Brain microvascular endothelial cell (primary cell): ENCODE measurements at regions not wholly inside any gene's neighbourhood (a gene's known extent, or its start where the extent isn't known, plus 50 kb on each side); places are given as distances from the start of the nearest gene placed in this dataset.
"Not testable (repeated sequence)": the region's sequence is repeated elsewhere in the genome, so short reads cannot be mapped to it uniquely, and the experiment has no call there.

Experiments used
- DNase-seq: peaks from one replicate; pipeline ENCODE4 v3.0.0-alpha.2; 2020
- H3K27ac ChIP-seq: fragments of 250-450 bp; sonication (Bioruptor Pico); 2 replicates; pipeline ENCODE4 v1.5.1; 2020; ENCODE audit warnings: mild to moderate bottlenecking, moderate library complexity
- H3K27me3 ChIP-seq: fragments of 250-450 bp; sonication (Bioruptor Pico); replicated peaks from 2 replicates; pipeline ENCODE4 v1.5.1; 2020; ENCODE audit warnings: mild to moderate bottlenecking
- H3K36me3 ChIP-seq: fragments of 250-450 bp; sonication (Bioruptor Pico); replicated peaks from 2 replicates; pipeline ENCODE4 v1.5.1; 2020; ENCODE audit warnings: mild to moderate bottlenecking
- H3K4me3 ChIP-seq: 2 replicates; pipeline ENCODE4 v1.5.1; 2011; ENCODE audit warnings: low read depth, mild to moderate bottlenecking, control low read depth, low read length, moderate library complexity
- in situ Hi-C: cut with HindIII; loops from 2 replicates; pipeline ENCODE4 v1.10.0; 2017; ENCODE audit warnings: low sequenced_read_pairs, low pct_ligation_motif_present
- TF ChIP-seq, protein P1 (sequence below): IDR thresholded peaks from 2 replicates; pipeline ENCODE4 v1.5.1; 2011; ENCODE audit warnings: low read depth, mild to moderate bottlenecking, moderate library complexity, low read length, control low read depth, inconsistent platforms; ENCODE audit errors: missing control alignments

- TF ChIP-seq, protein P1, sequence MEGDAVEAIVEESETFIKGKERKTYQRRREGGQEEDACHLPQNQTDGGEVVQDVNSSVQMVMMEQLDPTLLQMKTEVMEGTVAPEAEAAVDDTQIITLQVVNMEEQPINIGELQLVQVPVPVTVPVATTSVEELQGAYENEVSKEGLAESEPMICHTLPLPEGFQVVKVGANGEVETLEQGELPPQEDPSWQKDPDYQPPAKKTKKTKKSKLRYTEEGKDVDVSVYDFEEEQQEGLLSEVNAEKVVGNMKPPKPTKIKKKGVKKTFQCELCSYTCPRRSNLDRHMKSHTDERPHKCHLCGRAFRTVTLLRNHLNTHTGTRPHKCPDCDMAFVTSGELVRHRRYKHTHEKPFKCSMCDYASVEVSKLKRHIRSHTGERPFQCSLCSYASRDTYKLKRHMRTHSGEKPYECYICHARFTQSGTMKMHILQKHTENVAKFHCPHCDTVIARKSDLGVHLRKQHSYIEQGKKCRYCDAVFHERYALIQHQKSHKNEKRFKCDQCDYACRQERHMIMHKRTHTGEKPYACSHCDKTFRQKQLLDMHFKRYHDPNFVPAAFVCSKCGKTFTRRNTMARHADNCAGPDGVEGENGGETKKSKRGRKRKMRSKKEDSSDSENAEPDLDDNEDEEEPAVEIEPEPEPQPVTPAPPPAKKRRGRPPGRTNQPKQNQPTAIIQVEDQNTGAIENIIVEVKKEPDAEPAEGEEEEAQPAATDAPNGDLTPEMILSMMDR = no peak
- DNase-seq = no peak
- Histone ChIP-seq H3K27me3 (no peaks in the 10 kb centered on the region), H3K36me3 (no peaks in the 10 kb centered on the region), H3K27ac (no peak overlapping the region), H3K4me3 (no peak overlapping the region)
- in situ Hi-C loops = no loop called here
Measured at GRCh38 chr11:134844838-134845237, 432.8 kb upstream of the B3GAT1 start.

DNA sequence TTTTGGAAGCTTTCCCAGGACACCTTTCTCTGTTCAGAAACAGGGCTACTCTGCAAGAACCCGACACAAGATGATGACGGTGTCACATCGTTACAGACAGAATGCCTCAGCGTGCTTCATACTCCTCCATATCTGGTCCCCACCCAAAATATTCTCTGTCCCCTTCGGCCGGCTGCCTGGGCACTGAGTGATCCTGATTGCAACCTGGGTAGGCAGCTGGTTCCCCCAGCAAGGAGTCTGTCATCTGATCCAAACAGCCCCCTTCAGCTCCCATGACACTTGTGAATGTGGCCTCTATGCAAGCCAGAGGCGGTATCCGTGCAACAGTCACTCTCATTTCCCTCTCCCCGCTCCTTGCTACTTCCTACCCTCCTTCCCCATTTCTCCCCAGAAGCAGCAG, 431.7 kb upstream of the B3GAT1 start:
- TF ChIP-seq, protein P1 = no peak
- Histone ChIP-seq H3K4me3 (no peak overlapping the region), H3K27me3 (no peaks in the 10 kb centered on the region), H3K36me3 (no peaks in the 10 kb centered on the region), H3K27ac (no peak overlapping the region)
- DNase-seq = no peak
- in situ Hi-C loops = no loop called here

DNA sequence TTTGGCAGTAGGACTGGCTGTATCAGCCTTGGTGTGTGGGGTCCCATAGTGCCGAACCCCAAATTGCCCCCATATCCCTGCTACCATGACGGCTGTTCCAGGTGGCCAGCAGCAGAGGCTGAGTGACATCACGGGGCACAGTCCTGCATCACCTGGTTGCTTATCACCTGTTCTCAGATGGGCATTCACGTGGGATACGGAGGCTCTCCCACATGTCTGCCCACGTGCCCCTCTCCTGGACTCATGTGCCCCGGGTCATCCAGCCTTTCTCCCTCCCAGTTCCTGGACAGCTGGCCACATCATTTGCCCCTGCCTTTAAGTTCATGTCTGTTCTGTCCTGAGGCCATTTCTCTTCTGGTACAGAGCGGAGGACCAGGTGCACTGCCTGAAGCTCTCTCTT, 431.0 kb upstream of the B3GAT1 start:
- Histone ChIP-seq H3K27me3 (no peaks in the 10 kb centered on the region), H3K27ac (no peak overlapping the region), H3K4me3 (no peak overlapping the region), H3K36me3 (no peaks in the 10 kb centered on the region)
- in situ Hi-C loops = no loop called here
- DNase-seq = no peak
- TF ChIP-seq, protein P1 = no peak

DNA sequence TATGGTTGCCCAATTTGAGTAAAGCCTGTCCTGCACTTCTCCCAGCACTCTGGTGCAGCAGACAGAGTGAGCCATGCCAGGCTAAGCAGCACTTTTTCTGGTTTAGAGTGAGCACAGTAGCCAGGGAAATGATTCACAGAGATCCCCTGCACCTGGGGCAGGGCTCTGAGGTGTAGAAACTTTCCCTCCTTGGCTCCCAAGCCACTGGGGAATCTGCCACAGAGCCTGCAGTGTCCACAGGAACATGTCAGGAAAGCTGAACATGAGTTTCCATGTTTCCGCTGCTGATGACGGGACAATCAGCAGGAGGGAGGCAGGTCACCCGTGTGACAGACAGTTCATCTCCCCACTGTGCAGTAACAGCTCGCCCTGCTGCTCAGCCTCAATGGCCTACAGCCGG, 429.9 kb upstream of the B3GAT1 start:
- no peaks in the 10 kb centered on the region for H3K36me3 ChIP-seq
- H3K27ac ChIP-seq = no peak overlapping the region
- no peak overlapping the region for H3K4me3 ChIP-seq
- no peak for DNase-seq
- TF ChIP-seq, protein P1 = no peak
- in situ Hi-C loops = no loop called here
- H3K27me3 ChIP-seq = no peaks in the 10 kb centered on the region

DNA sequence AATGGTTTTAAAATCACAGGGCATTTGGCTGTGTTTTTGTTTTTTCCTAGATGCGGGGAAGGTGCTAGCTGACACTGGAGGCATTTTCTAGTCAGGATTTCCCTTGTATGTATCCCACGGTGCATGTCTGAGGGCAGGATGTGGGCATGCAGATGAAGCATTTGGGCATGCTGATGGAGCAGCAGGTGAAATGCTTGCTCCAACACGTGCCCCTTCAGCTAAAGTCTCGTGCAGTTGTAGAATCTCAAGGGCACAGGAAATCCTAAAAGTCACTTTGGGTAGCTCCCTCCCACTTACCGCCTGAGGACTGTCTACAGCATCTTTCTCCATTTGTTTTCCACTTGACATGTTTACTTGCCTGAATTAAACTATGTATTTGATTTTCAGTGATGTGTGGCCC, 429.4 kb upstream of the B3GAT1 start:
- in situ Hi-C loops = no loop called here

DNA sequence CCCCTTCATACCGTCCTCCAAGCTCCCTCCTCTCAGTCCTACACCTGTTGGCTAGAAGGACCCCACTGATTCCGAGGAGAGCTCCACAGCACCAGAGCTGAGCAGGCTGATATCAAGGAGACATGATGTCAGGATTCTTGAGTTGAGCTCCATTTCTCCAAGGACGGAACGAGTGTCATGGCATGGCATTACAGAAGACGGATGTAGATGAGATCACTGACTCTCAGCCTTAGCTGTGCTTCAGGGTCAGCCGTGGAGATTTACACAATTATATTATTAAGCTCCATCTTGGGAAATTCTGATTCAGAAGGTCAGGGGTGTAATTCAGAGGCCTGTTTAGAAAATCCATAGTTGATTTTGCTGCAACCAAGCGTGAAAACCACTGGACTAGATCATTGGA, 428.9 kb upstream of the B3GAT1 start:
- in situ Hi-C loops = no loop called here

More for the DNA sequence above, 429.4 kb upstream of the B3GAT1 start:
- TF ChIP-seq, protein P1 = no peak
- Histone ChIP-seq H3K27ac (no peak overlapping the region), H3K36me3 (no peaks in the 10 kb centered on the region), H3K27me3 (no peaks in the 10 kb centered on the region), H3K4me3 (no peak overlapping the region)
- no peak for DNase-seq

DNA sequence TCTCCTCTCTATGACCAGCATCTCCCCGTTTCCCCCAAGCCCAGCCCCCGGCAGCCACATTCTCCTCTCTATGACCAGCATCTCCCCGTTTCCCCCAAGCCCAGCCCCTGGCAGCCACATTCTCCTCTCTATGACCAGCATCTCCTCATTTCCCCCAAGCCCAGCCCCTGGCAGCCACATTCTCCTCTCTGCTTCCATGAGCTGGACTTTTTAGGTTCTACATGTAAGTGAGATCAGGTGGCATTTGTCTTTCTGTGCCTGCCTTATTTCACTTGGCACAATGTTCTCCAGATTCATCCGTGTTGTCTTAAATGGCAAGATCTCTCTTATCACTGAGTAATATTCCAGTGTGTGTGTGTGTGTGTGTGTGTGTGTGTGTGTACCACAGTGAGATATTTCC, 428.1 kb upstream of the B3GAT1 start:
- H3K36me3 ChIP-seq, DNase-seq, H3K27me3 ChIP-seq, H3K4me3 ChIP-seq, H3K27ac ChIP-seq, in situ Hi-C loops: not testable (repeated sequence)

More for the DNA sequence above, 428.9 kb upstream of the B3GAT1 start:
- TF ChIP-seq, protein P1 = no peak
- no peaks in the 10 kb centered on the region for H3K27me3 ChIP-seq
- H3K36me3 ChIP-seq = no peaks in the 10 kb centered on the region
- no peak overlapping the region for H3K4me3 ChIP-seq
- no peak overlapping the region for H3K27ac ChIP-seq
- no peak for DNase-seq
